ENCODE measurements at regions not wholly inside any gene's neighbourhood (a gene's known extent, or its start where the extent isn't known, plus 50 kb on each side); places are given as distances from the start of the nearest gene placed in this dataset.

- Histone ChIP-seq H3K9ac (ENCODE audit: insufficient read depth, low read depth, low read length) (no peak overlapping the region), H3K4me2 (ENCODE audit: low read depth, low read length) (no peak overlapping the region), H3K27ac (ENCODE audit: extremely low read length, insufficient read depth, low read length) (no peak overlapping the region), H3K36me3 (replicated peaks in 1 of 2; ENCODE audit: control insufficient read depth in 1 of 2, insufficient read depth in 2 of 2, low read length in 2 of 2) (no peaks in the 10 kb centered on the region), H3K79me2 (ENCODE audit: insufficient read depth, low read length) (no peaks in the 10 kb centered on the region), H3K4me1 (ENCODE audit: insufficient read depth, low read length) (no peaks in the 10 kb centered on the region), H3K9me3 (ENCODE audit: low read length) (no peaks in the 10 kb centered on the region), H4K20me1 (ENCODE audit: insufficient read depth, low read length) (no peaks in the 10 kb centered on the region), H2AFZ (ENCODE audit: low read length) (no peak overlapping the region), H3K27me3 (ENCODE audit: control insufficient read depth in 1 of 2, insufficient read depth in 2 of 2, low read length in 2 of 2) (no peaks in the 10 kb centered on the region), H3K4me3 (replicated peaks in 1 of 3; ENCODE audit: insufficient read depth in 1 of 3, low read depth in 2 of 3, low read length in 3 of 3) (no peak overlapping the region)
- intact Hi-C loops (cut with micrococcal nuclease; ENCODE audit: unreplicated experiment): no loop called here
- ChIA-PET POLR2A (no interaction called here), CTCF (ENCODE audit: low intra/inter-chr PET ratio, low total read pairs) (no interaction called here)
- 5% methylated on average over 4 of the region's 4 CpGs for WGBS (ENCODE audit: low lambda C conversion rate)
- FAIRE-seq: no peak
- no peak for DNase-seq (ENCODE audit: low spot score)
- ATAC-seq: no peak
- TF ChIP-seq MAFK (conservative IDR thresholded peaks at IDR 0.05 in 1 of 2, IDR thresholded peaks at IDR 0.05 in 1 of 2; ENCODE audit: low read length in 2 of 2) (peak; percentile 6 to 57; a peak in 2 of 4 replicates), RARA (CRISPR knock-in tag; IDR thresholded peaks at IDR 0.05) (no peak)
- in situ Hi-C loops (cut with HindIII; ENCODE audit: extremely low pct_ligation_motif_present, low pct_unique_long_range_greater_than_20kb): no loop called here
- BruUV-seq (replicated peaks): no TSS peak
Measured at GRCh38 chr12:67909091-67909531, 80.1 kb upstream of the IFNG-AS1 start.

GRCh38 chr12:67909681-67910080, 79.6 kb upstream of the IFNG-AS1 start:
- CTCF ChIA-PET (ENCODE audit: low intra/inter-chr PET ratio, low total read pairs): no interaction called here
- no peak overlapping the region for H3K9ac ChIP-seq (ENCODE audit: insufficient read depth, low read depth, low read length)
- no peaks in the 10 kb centered on the region for H3K27me3 ChIP-seq (ENCODE audit: control insufficient read depth in 1 of 2, insufficient read depth in 2 of 2, low read length in 2 of 2)
- H3K27ac ChIP-seq (ENCODE audit: extremely low read length, insufficient read depth, low read length): no peak overlapping the region
- H3K4me3 ChIP-seq (replicated peaks in 1 of 3; ENCODE audit: insufficient read depth in 1 of 3, low read depth in 2 of 3, low read length in 3 of 3): no peak overlapping the region
- FAIRE-seq (no peak), DNase-seq (ENCODE audit: low spot score) (no peak), ATAC-seq (no peak)
- POLR2A ChIA-PET: no interaction called here
- no peaks in the 10 kb centered on the region for H3K36me3 ChIP-seq (replicated peaks in 1 of 2; ENCODE audit: control insufficient read depth in 1 of 2, insufficient read depth in 2 of 2, low read length in 2 of 2)
- WGBS (ENCODE audit: low lambda C conversion rate): 3% methylated on average over 2 of the region's 2 CpGs
- no peaks in the 10 kb centered on the region for H4K20me1 ChIP-seq (ENCODE audit: insufficient read depth, low read length)
- H3K4me2 ChIP-seq (ENCODE audit: low read depth, low read length): no peak overlapping the region
- H2AFZ ChIP-seq (ENCODE audit: low read length): no peak overlapping the region
- no peaks in the 10 kb centered on the region for H3K4me1 ChIP-seq (ENCODE audit: insufficient read depth, low read length)
- in situ Hi-C loops (cut with HindIII; ENCODE audit: extremely low pct_ligation_motif_present, low pct_unique_long_range_greater_than_20kb): no loop called here
- H3K9me3 ChIP-seq (ENCODE audit: low read length): no peaks in the 10 kb centered on the region
- intact Hi-C loops (cut with micrococcal nuclease; ENCODE audit: unreplicated experiment): no loop called here
- H3K79me2 ChIP-seq (ENCODE audit: insufficient read depth, low read length): no peaks in the 10 kb centered on the region
- BruUV-seq (replicated peaks): no TSS peak
- TF ChIP-seq NFAT5 (CRISPR knock-in tag; IDR thresholded peaks at IDR 0.05): no peak
- TF ChIP-seq ZNF710 (CRISPR knock-in tag; IDR thresholded peaks at IDR 0.05; ENCODE audit: borderline replicate concordance): no peak
